Islet of Langerhans (tissue), 1 donor: ENCODE measurements at regions not wholly inside any gene's neighbourhood (a gene's known extent, or its start where the extent isn't known, plus 50 kb on each side); places are given as distances from the start of the nearest gene placed in this dataset.

Source experiments
- FAIRE-seq: peaks from one replicate; lab custom pipeline; 2011; peaks lifted over from hg19 to GRCh38; lab: Jason Lieb, UNC

DNA sequence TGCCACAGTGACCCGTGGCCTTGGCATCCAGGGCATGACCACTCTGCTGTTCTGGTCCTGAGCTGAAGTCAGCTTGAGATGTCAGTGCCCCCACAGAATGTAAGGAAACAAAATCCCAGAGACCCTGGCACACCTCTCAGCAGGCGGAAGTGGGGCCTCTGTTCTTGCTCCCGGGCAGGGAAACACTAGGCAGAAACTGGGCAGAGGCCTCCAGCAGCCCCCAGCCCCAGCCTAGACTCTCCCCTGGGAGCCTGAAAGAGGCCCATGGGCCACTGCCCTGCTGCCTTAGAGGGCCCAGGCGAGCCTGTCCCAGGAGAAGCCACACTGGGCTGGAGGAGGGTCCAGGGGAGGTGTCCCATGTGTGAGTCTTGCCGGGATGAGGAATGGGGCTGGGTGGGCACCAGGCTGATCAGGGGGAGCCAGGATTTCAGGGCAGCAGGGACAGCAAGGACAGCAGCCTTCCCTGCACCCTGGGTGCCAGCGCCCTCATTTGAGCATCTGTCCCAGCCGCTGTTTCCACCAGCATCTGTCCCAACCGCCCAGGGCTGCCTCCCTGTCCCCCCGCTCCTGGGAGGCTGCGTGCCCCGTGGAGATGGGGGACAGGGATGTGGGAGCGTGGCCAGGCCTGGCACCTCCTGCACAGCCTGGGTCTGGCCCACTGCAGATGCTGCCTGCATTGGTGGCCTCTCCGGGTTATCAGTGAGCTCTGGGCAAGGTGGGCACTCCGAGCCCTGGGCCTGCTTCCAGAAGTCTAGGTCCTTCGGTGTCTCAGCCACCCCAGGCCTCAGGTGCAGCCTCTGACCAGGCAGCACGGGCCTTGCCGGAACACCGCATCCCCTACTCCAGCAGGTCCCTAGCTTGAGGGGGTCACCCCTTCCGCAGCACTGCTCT lies 1072.4 kb downstream of the BRD1 start:
- FAIRE-seq: no peak

DNA sequence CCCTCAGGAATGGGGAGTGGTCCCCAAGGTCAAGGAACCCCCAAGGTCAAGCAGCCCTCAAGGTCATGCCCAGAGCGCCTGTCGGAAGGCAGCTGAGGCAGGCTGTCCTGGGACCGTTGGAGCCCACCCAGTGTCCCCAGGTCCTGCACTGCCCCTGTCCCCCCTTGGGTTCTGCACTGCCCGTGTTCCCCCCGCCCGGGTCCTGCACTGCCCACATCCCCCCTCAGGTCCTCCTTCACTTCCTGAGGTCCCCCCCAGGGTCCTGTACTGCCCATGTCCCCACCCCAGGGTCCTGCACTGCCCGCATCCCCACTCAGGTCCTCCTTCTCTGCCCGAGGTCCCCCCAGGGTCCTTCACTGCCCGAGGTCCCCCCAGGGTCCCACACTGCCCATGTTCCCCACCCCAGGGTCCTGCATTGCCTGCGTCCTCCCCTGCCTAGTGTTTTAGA lies 1073.0 kb downstream of the BRD1 start:
- FAIRE-seq: no peak

DNA sequence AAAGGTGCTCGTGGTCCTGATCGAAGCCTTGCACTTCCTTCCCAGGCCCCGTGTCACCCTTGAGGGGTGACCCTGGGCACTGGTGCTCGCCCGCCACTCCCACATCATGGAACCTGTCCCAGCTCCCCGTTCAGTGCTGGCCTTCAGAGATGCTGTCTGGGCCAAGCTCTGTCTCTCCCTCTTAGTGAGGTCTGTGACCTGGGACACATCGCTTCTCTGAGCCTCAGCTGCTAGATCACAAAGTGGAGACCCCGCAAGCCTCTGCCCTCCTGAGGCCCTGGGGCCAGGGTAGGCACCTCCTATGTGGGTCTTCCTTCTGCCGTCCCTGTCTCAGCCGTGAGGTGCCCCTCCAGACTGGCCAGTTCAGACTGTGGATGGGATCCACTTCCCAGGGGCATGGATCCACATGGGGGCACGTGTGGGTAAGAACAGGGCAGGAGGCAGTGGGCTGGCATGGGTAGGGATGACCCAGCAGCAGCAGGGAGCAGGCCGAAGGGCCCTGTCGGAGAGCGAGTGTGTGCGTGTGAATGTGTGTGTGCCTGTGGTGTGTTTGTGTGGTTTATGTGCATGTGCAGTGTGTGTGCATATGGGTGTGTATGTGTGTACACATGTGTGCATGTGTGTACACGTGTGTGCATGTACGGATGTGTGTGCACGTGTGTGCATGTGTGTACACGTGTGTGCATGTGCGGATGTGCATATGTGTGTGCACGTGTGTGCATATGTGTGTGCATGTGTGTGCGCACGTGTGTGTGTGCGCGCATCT lies 1073.7 kb downstream of the BRD1 start:
- FAIRE-seq: no peak

DNA sequence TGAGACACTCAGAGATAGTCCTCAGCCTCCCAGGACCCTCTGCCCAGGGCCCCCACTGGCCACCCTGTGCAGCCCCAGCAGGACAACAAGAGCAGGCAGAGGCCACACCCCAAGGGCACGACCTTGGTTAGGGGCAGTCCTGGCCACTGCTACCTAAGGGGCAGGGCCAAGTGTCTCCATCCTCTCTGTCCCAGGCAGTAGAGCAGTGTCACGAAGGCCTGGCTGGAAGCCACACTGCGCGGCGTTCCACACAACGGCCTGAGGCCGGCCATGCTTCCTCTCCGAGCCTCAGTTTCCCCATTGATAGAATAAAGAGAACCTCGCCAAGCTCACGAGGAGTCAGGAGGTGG lies 1074.3 kb downstream of the BRD1 start:
- FAIRE-seq: no peak

DNA sequence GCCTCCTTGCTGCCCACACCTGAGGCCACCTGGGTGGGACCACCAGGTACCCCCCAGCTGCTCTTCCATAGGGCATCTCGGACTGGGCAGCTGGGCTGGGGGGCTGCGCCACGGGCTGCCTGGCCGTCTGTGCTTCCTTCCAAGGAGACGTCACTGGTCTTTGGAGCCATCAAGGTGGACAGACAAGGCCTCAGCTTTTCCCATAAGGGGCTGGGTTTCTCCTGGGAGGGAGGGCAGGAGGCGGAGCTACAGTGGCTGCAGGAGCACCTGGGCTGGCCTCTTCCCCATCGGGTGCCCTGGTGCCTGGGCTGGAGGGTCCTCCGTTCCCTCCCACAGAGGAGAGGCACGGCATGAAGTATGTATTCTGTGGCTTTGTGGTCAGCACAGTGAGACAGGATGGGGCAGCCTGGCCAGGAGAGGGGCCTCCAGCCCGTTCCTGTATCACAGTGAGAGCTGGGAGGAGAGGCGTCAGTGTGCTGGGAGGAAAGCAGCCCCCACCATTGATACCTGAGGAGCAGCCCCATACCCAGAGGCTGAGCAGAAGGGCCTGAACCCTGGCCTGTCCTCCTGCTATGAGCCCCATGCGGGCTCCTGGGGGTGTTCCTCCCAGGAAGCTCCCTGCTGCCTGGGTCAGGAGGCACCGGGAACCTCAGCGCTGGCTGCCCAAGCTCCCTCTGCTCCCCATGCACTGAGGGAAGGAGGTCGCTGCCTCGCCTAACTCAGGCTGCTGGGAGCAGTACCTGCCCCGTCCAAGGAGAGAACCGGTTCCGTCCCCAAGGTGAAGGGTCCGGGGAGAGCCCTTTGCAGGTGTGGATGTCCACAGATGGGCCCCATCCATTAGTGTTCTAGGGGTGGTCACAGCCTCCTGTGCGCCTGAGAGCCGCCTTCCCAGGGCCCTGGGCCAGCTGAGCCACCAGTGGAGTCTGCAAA lies 1075.0 kb downstream of the BRD1 start:
- FAIRE-seq: no peak

DNA sequence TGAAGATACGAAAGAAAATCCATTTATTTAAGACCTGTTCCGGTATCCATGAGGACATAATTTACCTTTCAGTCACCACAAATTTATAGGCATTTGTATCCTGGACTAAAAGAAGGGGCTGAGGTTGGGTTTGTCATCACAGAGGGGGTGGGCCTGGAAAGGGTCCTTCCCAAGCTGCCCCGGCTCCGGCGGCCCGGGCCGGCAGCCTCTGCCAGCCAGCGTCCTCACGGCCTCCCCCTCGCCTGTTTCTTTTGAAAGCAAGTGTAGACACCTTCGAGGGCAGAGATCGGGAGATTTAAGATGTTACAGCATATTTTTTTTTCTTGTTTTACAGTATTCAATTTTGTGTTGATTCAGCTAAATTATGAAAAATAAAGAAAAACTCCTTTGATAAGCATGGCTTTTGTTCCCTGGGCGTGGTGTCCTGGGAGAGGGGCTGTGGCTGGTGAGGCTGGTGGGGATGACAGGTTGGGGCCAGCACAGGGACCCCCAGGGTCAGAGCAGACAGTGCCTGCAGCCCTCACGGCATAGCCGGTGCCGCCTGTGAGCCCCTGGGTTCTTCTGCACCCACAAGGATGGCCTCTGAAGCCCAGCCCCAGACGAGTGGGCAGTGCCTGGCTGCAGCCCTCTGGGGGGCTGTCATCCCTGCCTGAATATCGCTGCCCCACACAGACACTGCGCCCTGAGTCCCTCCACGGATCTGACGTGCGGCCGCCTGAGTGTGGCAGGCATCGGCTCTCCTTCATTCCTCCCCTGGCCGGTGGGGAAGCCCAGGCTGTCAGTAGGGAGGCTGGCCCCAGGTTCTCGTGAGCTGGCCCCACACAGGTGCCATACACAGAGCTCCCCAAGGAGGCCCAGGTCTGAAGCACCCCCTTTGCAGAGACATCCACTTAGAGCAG lies 1075.9 kb downstream of the BRD1 start:
- FAIRE-seq: no peak

DNA sequence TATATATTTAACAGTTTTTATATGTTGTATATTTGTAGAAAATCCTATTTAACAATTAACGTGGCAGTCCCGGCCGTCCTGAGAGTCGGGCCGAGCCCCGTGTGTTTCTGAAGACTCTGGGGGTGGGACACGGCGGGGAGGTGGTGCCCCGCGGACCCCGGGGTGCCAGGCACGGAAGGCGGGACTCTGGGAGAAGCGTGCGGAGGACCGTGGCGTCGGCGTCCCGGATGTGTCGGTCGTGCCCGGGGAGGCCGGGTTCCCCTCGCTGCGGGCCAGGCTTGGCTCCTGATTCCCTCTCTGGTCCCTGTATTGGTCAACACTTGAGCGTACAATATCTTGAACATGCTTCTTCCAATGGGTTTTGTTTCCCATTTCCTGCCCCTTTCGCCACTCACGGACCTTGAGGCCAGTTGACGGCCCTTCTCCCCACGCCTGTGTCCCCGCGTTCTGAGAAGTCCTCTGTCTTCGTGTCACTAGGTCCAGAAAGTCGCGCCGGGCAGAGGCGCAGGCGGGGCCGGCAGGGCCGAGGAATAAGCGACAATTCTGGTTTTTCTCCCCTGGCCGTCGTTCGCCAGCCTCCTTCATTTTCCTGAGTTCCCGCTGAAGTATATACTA lies 1076.7 kb downstream of the BRD1 start:
- no peak for FAIRE-seq

DNA sequence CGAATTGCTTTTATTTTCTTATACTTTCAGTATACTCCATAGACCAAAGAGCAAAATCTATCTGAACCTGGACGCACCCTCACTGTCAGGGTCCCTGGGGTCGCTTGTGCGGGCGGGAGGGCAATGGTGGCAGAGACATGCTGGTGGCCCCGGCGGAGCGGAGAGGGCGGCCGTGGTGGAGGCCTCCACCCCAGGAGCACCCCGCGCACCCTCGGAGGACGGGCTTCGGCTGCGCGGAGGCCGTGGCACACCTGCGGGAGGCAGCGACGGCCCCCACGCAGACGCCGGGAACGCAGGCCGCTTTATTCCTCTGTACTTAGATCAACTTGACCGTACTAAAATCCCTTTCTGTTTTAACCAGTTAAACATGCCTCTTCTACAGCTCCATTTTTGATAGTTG lies 1077.4 kb downstream of the BRD1 start:
- FAIRE-seq: no peak

DNA sequence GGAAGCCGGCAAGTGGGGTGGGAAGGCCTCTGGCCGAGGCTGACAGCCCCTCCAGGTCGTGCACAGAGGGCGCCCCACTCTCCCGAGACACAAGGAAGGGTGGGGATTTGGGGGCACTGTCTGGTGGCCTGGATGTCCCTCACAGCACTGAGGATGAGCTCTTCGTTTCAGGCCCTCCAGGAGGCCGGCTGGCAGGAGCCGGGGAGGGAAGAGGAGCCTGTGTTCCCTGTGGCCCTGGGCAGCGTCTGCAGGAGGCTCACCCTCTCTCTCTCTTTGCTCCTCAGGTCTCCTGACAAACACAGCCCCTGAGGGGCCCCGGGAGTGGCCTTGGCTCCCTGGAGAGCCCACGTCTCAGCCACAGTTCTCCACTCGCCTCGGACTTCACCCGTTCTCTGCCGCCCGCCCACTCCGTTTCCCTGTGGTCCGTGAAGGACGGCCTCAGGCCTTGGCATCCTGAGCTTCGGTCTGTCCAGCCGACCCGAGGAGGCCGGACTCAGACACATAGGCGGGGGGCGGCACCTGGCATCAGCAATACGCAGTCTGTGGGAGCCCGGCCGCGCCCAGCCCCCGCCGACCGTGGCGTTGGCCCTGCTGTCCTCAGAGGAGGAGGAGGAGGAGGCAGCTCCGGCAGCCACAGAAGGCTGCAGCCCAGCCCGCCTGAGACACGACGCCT lies 1078.0 kb downstream of the BRD1 start:
- FAIRE-seq: no peak

DNA sequence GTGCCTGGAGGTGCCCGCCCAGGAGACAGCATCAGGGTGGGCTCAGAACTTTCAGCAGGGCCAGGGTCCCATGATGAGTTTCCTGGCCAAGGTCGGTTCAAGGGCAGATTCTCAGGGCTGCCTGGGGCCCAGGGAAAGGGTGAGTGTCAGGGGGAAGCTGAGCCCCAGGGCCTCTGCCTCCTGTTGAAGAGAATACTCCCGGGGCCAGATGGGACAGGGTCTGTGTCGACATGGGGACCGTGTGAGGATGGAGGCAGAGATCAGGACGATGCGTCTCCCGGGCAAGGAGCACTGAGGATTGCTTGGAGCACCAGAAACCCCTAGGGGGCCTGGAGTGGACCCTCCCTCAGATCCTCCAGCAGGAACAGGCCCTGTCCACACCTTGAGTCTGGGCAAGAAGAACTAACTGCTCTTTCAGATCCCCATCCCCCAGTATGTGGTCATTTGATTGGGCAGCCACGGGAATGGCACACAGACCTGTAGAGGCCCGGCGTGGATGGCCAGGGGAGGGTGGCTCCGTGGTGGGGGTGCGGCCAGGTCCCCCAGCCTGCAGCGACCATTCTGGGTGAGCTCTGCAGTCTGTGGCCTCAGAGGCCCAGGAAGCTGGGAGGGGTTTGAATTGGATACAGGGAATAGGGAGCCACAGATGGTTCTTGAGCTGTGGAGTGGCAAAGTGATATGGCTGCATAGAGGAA lies 1078.7 kb downstream of the BRD1 start:
- FAIRE-seq: no peak

DNA sequence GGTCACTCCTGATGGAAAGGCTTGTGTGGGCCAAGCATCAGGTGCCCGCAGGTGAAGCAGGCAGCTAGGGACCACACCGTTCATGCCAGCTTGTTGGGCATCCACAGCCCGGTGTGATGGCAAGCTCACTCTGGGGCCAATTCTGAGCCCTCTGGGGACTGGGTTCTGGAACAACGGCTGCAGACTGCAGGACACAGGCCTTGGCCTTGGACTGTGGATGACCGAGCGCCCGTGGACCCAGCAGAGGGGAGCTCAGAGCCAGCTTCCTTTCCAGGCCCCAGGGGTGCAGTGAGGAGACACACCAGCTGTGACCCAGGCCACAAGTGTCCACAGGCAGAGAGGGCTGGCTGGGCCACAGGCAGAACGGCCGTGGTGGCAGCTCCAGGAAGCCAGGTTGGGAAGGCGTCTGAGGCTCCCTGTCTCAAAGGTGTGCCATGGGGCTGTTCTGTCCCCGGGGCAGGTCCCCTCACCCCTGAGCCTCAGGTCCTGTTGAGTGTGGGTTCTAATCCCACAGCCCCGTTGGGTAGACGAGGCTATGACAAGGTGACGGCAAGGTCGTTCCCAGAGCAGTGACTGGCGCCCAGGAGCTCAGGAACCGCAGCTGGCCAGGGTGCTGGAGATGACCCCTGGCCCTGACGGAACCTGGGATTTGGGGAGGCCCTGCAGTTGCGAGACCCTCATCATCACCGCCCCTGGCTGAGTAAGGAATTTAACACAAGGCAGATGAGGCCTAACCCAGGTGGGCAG lies 1079.4 kb downstream of the BRD1 start:
- FAIRE-seq: no peak

DNA sequence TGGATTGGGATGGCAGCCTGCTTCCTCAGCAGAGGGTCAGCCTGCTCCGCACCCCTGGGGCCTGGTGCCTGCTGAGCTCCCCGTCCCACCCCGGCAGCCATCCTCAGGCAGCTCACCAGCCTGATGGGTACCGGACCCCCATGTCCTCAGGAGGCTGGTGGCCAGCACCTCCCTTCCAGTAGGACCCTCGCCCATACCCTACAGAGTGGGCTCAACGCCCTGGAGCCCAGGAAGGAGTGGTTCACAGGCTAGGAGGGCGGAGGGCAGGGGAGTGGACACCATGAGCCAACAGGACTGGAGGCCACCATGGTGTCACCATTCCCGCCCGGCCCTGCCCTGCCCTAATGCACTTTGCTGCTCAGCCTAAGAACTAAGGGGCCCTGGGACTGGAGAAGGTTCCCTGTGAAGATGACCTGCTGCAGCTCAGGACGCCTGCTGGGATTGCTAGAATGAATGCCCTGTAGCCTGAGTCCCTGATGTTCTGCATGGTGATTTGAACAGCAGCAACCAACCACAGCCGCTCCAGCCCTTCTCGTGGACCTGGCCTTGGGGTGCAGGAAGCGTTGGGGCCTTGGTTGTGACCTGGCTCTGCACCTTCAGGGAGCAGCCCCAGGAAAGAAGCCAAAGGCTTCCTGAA lies 1080.8 kb downstream of the BRD1 start:
- FAIRE-seq: no peak

DNA sequence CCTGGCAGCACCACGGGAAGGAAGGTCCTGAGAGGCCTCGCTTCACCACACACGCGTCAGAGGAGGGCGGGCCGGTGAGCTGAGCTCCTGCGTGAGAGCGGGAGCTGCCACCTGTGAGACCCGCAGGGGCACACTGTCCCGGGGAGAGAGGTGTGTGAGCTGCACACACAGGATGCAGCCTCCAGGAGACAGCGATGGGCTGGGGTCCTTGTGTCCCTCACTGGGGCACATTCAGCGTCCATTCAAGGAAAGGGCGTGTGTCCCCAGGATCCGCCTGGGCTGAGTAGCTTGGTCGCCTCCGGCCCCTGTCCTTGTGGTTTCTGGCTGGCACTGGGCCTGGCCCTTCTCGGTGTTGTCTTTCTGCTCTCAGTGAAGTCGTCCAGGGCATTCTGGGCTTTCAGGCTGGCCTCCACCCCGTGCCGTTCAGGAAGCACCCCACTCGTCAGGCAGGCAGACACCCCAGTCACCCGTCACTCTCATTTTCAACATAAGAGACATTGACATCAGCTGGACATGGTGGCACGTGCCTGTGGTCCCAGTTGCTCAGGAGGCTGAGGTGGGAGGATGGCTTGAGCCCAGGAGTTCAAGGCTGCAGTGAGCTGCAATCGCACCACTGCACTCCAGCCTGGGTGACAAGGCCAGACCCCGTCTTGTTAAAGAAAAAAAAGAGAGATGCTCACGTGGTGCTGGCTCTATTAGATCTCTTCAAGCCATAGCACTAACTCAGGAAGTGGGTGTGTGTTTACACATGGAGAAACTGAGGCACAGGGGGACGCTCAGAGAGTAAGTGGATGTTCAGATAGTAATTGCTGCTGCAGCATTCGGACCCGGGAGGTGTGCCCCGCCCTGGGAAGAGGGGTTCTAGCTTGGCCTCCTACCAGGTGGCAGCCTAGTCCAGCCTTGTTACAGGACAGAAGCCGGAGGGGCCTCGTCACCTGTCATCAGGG lies 1081.6 kb downstream of the BRD1 start:
- no peak for FAIRE-seq

DNA sequence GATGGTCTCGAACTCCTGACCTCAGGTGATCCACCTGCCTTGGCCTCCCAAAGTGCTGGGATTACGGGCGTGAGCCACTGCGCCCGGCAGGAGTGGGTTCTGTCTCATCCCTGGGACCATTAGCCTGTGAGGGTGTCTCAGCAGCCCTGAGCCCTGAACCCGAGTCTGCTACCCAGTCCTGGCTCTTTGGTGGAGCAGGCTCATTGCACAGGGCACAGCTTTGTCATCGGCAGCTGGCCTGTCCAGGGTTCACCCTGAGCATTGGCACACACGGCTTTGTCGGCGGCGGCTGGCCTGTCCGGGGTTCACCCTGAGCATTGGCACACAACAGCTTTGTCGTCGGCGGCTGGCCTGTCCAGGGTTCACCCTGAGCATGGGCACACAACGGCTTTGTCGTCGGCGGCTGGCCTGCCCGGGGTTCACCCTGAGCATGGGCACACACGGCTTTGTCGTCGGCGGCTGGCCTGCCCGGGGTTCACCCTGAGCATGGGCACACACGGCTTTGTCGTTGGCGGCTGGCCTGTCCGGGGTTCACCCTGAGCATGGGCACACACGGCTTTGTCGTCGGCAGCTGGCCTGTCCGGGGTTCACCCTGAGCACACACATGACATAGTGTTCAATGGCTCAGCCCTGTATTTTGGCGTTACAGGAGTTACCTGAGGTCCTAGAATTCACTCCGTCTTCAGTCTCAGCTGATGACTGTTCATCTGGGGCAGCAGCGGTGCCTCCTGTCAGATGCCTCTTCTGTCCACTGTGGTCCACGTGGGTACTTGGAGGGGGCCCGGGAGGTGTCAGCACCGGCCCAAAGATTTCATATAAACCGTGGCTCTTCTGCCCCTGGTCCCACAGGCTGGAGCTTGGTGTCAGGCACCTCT lies 1082.5 kb downstream of the BRD1 start:
- FAIRE-seq: no peak

DNA sequence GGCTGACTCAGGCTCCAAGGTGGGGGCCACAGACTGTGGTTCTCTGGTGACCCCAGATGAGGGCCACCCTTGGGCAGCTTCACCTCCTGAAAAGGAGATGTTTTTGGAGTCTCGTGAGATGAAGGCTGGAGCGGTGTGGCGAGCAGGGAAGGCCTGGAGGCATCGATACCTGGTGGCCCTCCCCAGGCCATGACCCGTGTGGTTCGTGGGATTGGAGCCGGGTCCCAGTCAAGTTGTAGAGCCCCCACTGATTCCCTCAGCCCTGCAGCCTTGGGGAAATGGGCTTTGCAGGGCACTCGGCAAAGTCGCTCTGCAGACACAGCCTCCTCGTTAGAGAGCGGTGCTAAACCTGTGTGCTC lies 1083.4 kb downstream of the BRD1 start:
- FAIRE-seq: no peak

DNA sequence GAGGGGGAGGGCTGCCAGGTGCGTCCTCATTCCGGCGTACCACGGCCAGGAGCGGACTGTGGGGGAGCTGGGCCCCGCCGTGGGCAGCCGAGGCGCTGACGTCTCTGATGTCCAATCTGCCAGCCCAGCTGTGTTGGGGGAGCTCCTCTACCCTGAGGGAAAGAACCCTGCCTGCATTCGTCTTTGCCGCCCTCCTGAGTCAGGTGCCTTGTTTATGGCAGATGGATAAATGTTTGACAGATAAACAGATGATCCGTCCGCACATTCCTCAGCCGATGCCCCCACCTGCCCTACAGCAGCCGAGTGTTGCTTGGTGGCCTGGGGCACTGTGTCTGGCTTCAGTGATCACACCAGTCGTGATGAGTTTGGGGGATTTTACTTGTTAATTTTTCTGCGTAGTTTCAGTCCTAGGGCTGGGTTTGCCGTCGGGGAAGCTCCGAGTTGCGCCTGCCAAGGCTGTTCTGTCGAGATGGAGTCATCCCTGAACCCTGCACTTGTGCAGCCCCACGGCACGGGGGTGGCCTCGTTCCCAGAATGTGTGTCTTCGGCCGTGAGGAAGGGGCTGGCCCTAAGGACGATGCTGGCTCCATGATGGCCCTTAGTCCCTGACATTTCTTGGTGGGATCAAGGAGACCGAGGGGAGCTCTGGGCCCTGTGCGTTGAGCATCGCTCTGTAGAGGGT lies 1083.9 kb downstream of the BRD1 start:
- FAIRE-seq: no peak
